K562 (cell line): ENCODE measurements at regions not wholly inside any gene's neighbourhood (a gene's known extent, or its start where the extent isn't known, plus 50 kb on each side); places are given as distances from the start of the nearest gene placed in this dataset.

Experiments used
- ATAC-seq: fragments of 200-7000 bp; cut with Tn5 transposase; 3 replicates; pipeline ENCODE4 v1.9.1; 2020; ENCODE audit warnings: moderate library complexity
- BruUV-seq: library from RNA; stranded (reverse); fragments of 400-500 nt; replicated peaks from 2 replicates; lab custom pipeline; 2021; lab: Mats Ljungman, UMichigan
- CTCF ChIA-PET: fragments of 300-600 bp; formaldehyde crosslinking; extraction: SDS; loops from one replicate; lab custom pipeline; 2021; ENCODE audit warnings: low intra/inter-chr PET ratio; lab: Yijun Ruan, JAX
- POLR2A ChIA-PET: fragments of 300-600, 350-650 bp; sonication (Branson Sonifier 250); formaldehyde crosslinking; extraction: SDS; loops from one replicate; lab custom pipeline; 2021; ENCODE audit warnings: antibody characterized with exemption, inconsistent platforms; lab: Yijun Ruan, JAX
- DNase-seq, 4 experiments: peaks; one replicate each; pipeline versions ENCODE4 v3.0.0 to v3.0.0-alpha.2; 2011 to 2018; ENCODE audit warnings: low spot score in 3 of 4, mixed read lengths in 3 of 4; ENCODE audit errors: extremely low read depth in 1 of 4
- FAIRE-seq: peaks from 2 replicates; lab custom pipeline; 2011; peaks lifted over from hg19 to GRCh38; lab: Jason Lieb, UNC
- H2AFZ ChIP-seq: 2 replicates; pipeline ENCODE4 v1.6.0; 2011; ENCODE audit warnings: low read depth, low read length, control low read depth, inconsistent platforms
- H3K27ac ChIP-seq: fragments of 200-600 bp; 3 replicates; pipeline ENCODE4 v1.8.0; 2011; ENCODE audit warnings: low read depth, mild to moderate bottlenecking, control low read depth, inconsistent platforms, low read length, moderate library complexity, mixed read lengths; ENCODE audit errors: extremely low read depth
- H3K27me3 ChIP-seq, 2 experiments: fragments of 300-600 bp in 1 of 2; 2 replicates in 1 of 2; 3 replicates in 1 of 2; pipeline versions ENCODE4 v1.6.0 to v1.8.0; 2011; ENCODE audit warnings: inconsistent platforms in 2 of 2, low read length in 2 of 2, mild to moderate bottlenecking in 1 of 2, mixed read lengths in 1 of 2, moderate library complexity in 1 of 2; ENCODE audit not compliant: control insufficient read depth in 2 of 2, insufficient read depth in 2 of 2
- H3K36me3 ChIP-seq: fragments of 300-600 bp; 3 replicates; pipeline ENCODE4 v1.8.0; 2011; ENCODE audit warnings: mild to moderate bottlenecking, low read length, inconsistent platforms; ENCODE audit not compliant: control insufficient read depth, insufficient read depth
- H3K4me1 ChIP-seq, 2 experiments: fragments of 200-600 bp in 1 of 2; replicated peaks in 1 of 2; 2 replicates in 1 of 2; 3 replicates in 1 of 2; pipeline versions ENCODE4 v1.5.1 to v1.8.0; 2011; ENCODE audit warnings: inconsistent platforms in 2 of 2, low read length in 2 of 2, mild to moderate bottlenecking in 1 of 2, mixed read lengths in 1 of 2, moderate library complexity in 1 of 2; ENCODE audit not compliant: control insufficient read depth in 2 of 2, insufficient read depth in 2 of 2
- H3K4me2 ChIP-seq: 2 replicates; pipeline ENCODE4 v1.6.1; 2011; ENCODE audit warnings: low read length, control low read depth, inconsistent platforms, mixed read lengths; ENCODE audit not compliant: insufficient read depth
- H3K4me3 ChIP-seq: fragments of 200-600 bp; sonication (generic), shearing (Covaris generic); 2 replicates; pipeline ENCODE4 v1.5.1; 2016; ENCODE audit warnings: control low read depth, inconsistent platforms
- H3K79me2 ChIP-seq: fragments of 200-600 bp; 3 replicates; pipeline ENCODE4 v1.8.0; 2011; ENCODE audit warnings: low read length, inconsistent platforms; ENCODE audit not compliant: control insufficient read depth, insufficient read depth
- H3K9ac ChIP-seq, 2 experiments: 2 replicates each; pipeline versions ENCODE4 v1.6.0 to v1.6.1; 2011; ENCODE audit warnings: low read depth in 2 of 2, low read length in 2 of 2, control low read depth in 1 of 2, inconsistent platforms in 1 of 2, mild to moderate bottlenecking in 1 of 2, mixed read lengths in 1 of 2; ENCODE audit not compliant: insufficient read depth in 1 of 2
- H3K9me1 ChIP-seq: one replicate; pipeline ENCODE4 v1.6.0; 2011; ENCODE audit warnings: inconsistent platforms, mild to moderate bottlenecking, low read length, moderate library complexity; ENCODE audit not compliant: control insufficient read depth, insufficient read depth
- H3K9me3 ChIP-seq: replicated peaks from 2 replicates; pipeline ENCODE4 v1.5.1; 2011; ENCODE audit warnings: low read depth, low read length, inconsistent platforms; ENCODE audit not compliant: control insufficient read depth, insufficient read depth
- H4K20me1 ChIP-seq: replicated peaks from 2 replicates; pipeline ENCODE4 v1.6.1; 2011; ENCODE audit warnings: low read length, inconsistent platforms, mixed read lengths; ENCODE audit not compliant: control insufficient read depth, insufficient read depth
- ATF6 ChIP-seq: sonication (generic); formaldehyde crosslinking; IDR thresholded peaks from 2 replicates; pipeline ENCODE4 v1.4.0; 2020; ENCODE audit warnings: mild to moderate bottlenecking, missing genetic modification reagents
- ELF4 ChIP-seq: fragments of 450-650 bp; formaldehyde crosslinking; IDR thresholded peaks from 2 replicates; pipeline ENCODE4 v1.4.0; 2022; ENCODE audit warnings: missing genetic modification characterization
- FOXA1 ChIP-seq: fragments of 450-650 bp; IDR thresholded peaks from 2 replicates; pipeline ENCODE4 v1.6.1; 2016; ENCODE audit warnings: mild to moderate bottlenecking, borderline replicate concordance
- GATAD2A ChIP-seq: fragments of 450-650 bp; IDR thresholded peaks from 2 replicates; pipeline ENCODE4 v1.6.1; 2017
- HES1 ChIP-seq: fragments of 450-650 bp; IDR thresholded peaks from 2 replicates; pipeline ENCODE4 v1.6.1; 2016; ENCODE audit warnings: low read depth, mild to moderate bottlenecking, moderate library complexity
- L3MBTL2 ChIP-seq: fragments of 450-650 bp; IDR thresholded peaks from 2 replicates; pipeline ENCODE4 v1.6.1; 2016; ENCODE audit warnings: mild to moderate bottlenecking, moderate library complexity
- LARP7 ChIP-seq: fragments of 450-650 bp; IDR thresholded peaks from 2 replicates; pipeline ENCODE4 v1.6.1; 2016
- MAFF ChIP-seq: IDR thresholded peaks from 2 replicates; pipeline ENCODE4 v1.6.1; 2012; ENCODE audit warnings: low read length, improper control_type of control experiment
- MEF2A ChIP-seq: IDR thresholded peaks from 2 replicates; pipeline ENCODE4 v1.6.1; 2011; ENCODE audit warnings: low read depth, mild to moderate bottlenecking, low read length, moderate library complexity; ENCODE audit not compliant: control insufficient read depth
- MYC ChIP-seq, 2 experiments: fragments of 250-450 bp in 1 of 2; sonication (Bioruptor Pico) in 1 of 2; IDR thresholded peaks; 2 replicates each; pipeline versions ENCODE4 v1.5.1 to v1.6.1; 2012 to 2021; ENCODE audit warnings: low read depth in 2 of 2, borderline replicate concordance in 1 of 2, improper control_type of control experiment in 1 of 2, low read length in 1 of 2, mild to moderate bottlenecking in 1 of 2, moderate library complexity in 1 of 2
- NFIX ChIP-seq: fragments of 250-450 bp; sonication (Bioruptor Pico); IDR thresholded peaks from 2 replicates; pipeline ENCODE4 v1.4.0; 2020; ENCODE audit warnings: low read depth, mild to moderate bottlenecking, moderate library complexity
- NRF1 ChIP-seq, 2 experiments: fragments of 450-650 bp; IDR thresholded peaks in 1 of 2; conservative IDR thresholded peaks in 1 of 2; 2 replicates each; pipeline ENCODE4 v1.6.1; 2014; ENCODE audit warnings: mild to moderate bottlenecking in 2 of 2
- OTX1 ChIP-seq: fragments of 450-650 bp; formaldehyde crosslinking; IDR thresholded peaks from 2 replicates; pipeline ENCODE4 v1.4.0; 2022; ENCODE audit warnings: mild to moderate bottlenecking
- SNRNP70 ChIP-seq: fragments of 200-400 bp; formaldehyde crosslinking; optimal IDR thresholded peaks from 2 replicates; pipeline ENCODE3; 2017; ENCODE audit warnings: low read depth, low read length
- SRSF1 ChIP-seq: fragments of 200-400 bp; formaldehyde crosslinking; IDR thresholded peaks from 2 replicates; pipeline ENCODE4 v1.6.1; 2017; ENCODE audit warnings: mild to moderate bottlenecking, low read depth, low read length, moderate library complexity
- ZFX ChIP-seq: sonication (generic); formaldehyde crosslinking; IDR thresholded peaks from 2 replicates; pipeline ENCODE4 v1.8.0; 2022; ENCODE audit warnings: mild to moderate bottlenecking, missing genetic modification reagents, moderate library complexity
- WGBS: fragments of 100-300 bp; shearing (Covaris generic); methylation state at CpG from one replicate; pipeline ENCODE4 v1.1.6; 2016; ENCODE audit warnings: low coverage, mixed read lengths; ENCODE audit not compliant: insufficient coverage; ENCODE audit errors: missing lambda C conversion rate; 5-methylcytosine and 5-hydroxymethylcytosine counted together
- in situ Hi-C: fragments of 300-500 bp; cut with MboI; formaldehyde crosslinking; loops from 4 replicates; pipeline ENCODE4 v1.15.0; 2018; ENCODE audit warnings: inconsistent platforms, mixed read lengths
- intact Hi-C: fragments of 100-400 bp; cut with micrococcal nuclease; formaldehyde crosslinking; loops from 2 replicates; pipeline ENCODE4 v1.14.2; 2022
- TF ChIP-seq, protein P1 (sequence below): fragments of 250-450 bp; sonication (Bioruptor Pico); IDR thresholded peaks from 2 replicates; pipeline ENCODE4 v1.5.0; 2021; ENCODE audit warnings: mild to moderate bottlenecking, moderate library complexity

DNA sequence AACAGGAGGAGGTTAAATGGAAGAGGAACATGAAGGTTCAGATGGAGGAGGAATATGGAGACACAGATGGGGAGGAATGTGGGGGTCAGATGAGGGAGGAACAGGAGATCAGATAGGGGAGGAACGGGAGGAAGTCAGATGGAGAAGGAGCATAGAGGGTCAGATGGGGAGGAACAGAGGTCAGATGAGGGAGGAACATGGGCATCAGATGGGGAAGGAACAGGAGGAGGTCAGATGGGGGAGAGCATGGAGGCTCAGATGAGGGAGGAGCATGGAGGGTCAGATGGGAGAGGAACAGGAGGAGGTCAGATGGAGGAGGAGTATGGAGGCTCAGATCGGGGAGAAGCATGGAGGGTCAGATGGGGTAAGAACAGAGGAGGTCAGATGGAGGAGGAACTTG, 290.6 kb downstream of the BMP7 start:
- FAIRE-seq, result no peak
- no TSS peak for BruUV-seq

More for the DNA sequence above, 290.6 kb downstream of the BMP7 start:
- Histone ChIP-seq H3K27me3 (peaks cover 2 to 43% of the 10 kb centered on the region in 2 experiments; a peak in 4 of 5 replicates), H3K9me3 (no peaks in the 10 kb centered on the region), H3K4me3 (no peak overlapping the region), H4K20me1 (peaks cover 4% of the 10 kb centered on the region; the same call in 1 of the 2 replicates), H3K36me3 (no peaks in the 10 kb centered on the region), H3K9ac (no peak overlapping the region), H3K4me1 (no peaks in the 10 kb centered on the region), H3K9me1 (no peaks in the 10 kb centered on the region), H3K27ac (no peak overlapping the region), H2AFZ (no peak overlapping the region), H3K79me2 (no peaks in the 10 kb centered on the region), H3K4me2 (no peak overlapping the region)
- TF ChIP-seq ZFX (CRISPR knock-in tag) (no peak), MEF2A (no peak), ATF6 (no peak), SRSF1 (no peak), HES1 (no peak), MAFF (no peak), LARP7 (no peak), MYC (IDR thresholded peaks at IDR 0.05; ENCODE audit: low read depth, low read length) (no peak), MYC (CRISPR knock-in tag; IDR thresholded peaks at IDR 0.05; ENCODE audit: borderline replicate concordance, low read depth) (no peak), NFIX (no peak), ELF4 (CRISPR knock-in tag) (no peak), L3MBTL2 (no peak), SNRNP70 (no peak), FOXA1 (no peak), NRF1 (conservative IDR thresholded peaks at IDR 0.05 in 1 of 2, IDR thresholded peaks at IDR 0.05 in 1 of 2) (no peak), OTX1 (no peak), GATAD2A (no peak)
- TF ChIP-seq, protein P1, sequence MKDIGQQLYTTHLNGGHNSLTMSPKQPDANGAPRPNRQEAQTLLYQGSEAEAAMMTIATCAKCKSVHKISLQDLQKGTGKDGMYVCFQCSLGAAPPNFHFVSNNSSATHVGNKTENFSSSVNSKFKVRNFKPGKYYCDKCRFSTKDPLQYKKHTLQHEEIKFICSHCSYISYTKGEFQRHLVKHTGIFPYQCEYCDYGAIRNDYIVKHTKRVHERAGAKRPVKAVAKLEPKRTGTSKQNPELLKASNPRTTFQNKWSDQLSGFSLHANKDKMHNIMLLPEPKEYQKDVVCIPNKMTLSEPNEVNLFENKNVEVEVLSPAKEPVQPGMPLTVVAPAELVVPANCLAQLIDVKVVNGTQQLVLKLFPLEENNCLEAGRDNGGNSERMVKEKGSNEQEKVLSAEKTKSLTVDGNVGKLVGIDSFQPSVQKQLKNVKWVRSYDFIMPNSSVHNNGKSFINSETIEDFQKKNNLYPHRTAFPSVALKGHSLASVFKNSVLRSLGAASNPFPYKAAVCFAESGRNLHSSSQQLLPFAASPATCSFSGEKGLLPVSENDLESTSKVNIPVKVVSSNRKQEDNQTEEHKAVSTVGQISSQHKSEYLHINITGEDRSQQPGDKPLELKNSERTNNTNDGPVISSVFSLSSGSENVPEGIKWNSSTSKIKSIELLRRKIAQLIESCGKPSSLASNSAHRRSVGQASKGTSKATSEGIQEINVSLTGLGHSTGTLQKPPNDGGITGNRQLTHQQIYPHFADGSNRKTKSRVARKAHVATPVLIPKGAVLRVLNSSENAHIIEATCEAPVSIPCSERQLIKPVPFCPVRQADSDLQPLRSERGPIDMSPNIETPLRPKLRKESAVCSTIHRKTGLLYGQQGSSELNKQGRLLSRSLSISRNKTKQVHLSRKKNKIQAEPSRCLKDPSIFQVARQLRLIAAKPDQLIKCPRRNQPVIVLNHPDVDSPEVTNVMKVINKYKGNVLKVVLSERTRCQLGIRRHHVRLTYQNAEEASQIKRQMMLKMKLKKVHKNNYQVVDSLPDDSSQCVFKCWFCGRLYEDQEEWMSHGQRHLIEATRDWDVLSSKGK (CRISPR knock-in tag), result no peak
- 0% methylated on average over 1 of the region's 2 CpGs for WGBS
- CTCF ChIA-PET, result no interaction called here
- POLR2A ChIA-PET, result no interaction called here
- in situ Hi-C loops (no loop called here), intact Hi-C loops (loop anchor here (2.0 kb wide), 1 partner anchor 73 kb away; no protein-coding TSS in a partner anchor)
- no peak for DNase-seq
- no peak for ATAC-seq
